ENCODE measurements at regions not wholly inside any gene's neighbourhood (a gene's known extent, or its start where the extent isn't known, plus 50 kb on each side); places are given as distances from the start of the nearest gene placed in this dataset.

GRCh38 chr5:39665328-39665727 lies 240.5 kb upstream of the DAB2 start:
- Mint-ChIP-seq H3K4me3 (no peak overlapping the region), H3K36me3 (peaks cover 1% of the 10 kb centered on the region), H3K4me1 (peaks cover 24% of the 10 kb centered on the region)

GRCh38 chr5:39662945-39663344 lies 238.2 kb upstream of the DAB2 start:
- Mint-ChIP-seq H3K4me3 (no peak overlapping the region), H3K36me3 (peaks cover 10% of the 10 kb centered on the region), H3K4me1 (peaks cover 14% of the 10 kb centered on the region), H3K27me3 (ENCODE audit: low read depth) (no peaks in the 10 kb centered on the region), H3K9me3 (peaks cover 5% of the 10 kb centered on the region), H3K27ac (no peak overlapping the region)
- DNase-seq (ENCODE audit: low spot score in 2 of 2, unreplicated experiment in 2 of 2): no peak
- TF ChIP-seq, protein P1, sequence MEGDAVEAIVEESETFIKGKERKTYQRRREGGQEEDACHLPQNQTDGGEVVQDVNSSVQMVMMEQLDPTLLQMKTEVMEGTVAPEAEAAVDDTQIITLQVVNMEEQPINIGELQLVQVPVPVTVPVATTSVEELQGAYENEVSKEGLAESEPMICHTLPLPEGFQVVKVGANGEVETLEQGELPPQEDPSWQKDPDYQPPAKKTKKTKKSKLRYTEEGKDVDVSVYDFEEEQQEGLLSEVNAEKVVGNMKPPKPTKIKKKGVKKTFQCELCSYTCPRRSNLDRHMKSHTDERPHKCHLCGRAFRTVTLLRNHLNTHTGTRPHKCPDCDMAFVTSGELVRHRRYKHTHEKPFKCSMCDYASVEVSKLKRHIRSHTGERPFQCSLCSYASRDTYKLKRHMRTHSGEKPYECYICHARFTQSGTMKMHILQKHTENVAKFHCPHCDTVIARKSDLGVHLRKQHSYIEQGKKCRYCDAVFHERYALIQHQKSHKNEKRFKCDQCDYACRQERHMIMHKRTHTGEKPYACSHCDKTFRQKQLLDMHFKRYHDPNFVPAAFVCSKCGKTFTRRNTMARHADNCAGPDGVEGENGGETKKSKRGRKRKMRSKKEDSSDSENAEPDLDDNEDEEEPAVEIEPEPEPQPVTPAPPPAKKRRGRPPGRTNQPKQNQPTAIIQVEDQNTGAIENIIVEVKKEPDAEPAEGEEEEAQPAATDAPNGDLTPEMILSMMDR (IDR thresholded peaks at IDR 0.05; ENCODE audit: unreplicated experiment): no peak

More at GRCh38 chr5:39665328-39665727, 240.5 kb upstream of the DAB2 start:
- H3K27me3 Mint-ChIP-seq (ENCODE audit: low read depth): no peaks in the 10 kb centered on the region
- H3K9me3 Mint-ChIP-seq: peaks cover 7% of the 10 kb centered on the region
- no peak overlapping the region for H3K27ac Mint-ChIP-seq
- DNase-seq (ENCODE audit: low spot score in 2 of 2, unreplicated experiment in 2 of 2): no peak
- TF ChIP-seq, protein P1 (IDR thresholded peaks at IDR 0.05; ENCODE audit: unreplicated experiment): no peak

DNA sequence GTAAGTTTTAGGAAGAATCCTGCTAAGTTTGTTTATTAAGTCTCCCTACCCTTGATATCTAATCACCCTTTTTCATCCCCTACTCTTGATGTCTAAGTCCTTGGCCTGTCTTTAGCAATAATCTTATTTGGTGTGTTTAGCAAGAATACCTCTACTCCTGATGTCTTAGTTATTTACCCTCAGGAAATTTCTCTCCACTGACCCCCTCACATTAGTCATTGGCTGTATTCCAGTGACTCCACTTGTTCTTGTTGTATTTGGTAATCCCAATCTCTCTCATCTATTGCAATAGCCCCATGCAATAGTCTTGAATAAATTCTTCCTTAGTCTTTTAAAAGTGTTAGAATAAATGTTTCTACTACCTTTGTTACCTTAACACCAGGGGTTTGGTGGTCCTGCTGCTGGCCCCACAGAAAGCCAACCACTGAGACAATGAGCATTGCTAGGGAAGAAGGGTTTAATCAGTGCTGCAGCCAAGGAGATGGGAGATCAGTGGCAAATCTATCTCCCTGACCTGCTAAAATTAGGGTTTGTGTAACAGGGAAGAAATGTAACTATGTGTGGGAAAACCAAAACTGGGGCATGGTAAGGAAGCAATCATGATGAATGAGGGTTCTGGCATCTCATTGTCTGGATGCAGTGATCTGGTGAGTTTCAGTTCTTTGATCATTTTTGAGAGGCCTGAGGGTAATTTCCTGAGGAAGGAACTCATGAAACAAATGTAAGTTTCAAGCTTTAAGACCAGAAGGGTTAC lies 236.4 kb upstream of the DAB2 start:
- TF ChIP-seq, protein P1 (IDR thresholded peaks at IDR 0.05; ENCODE audit: unreplicated experiment): no peak
- Mint-ChIP-seq H3K4me3 (no peak overlapping the region), H3K4me1 (peaks cover 29% of the 10 kb centered on the region), H3K27me3 (ENCODE audit: low read depth) (no peaks in the 10 kb centered on the region), H3K36me3 (peaks cover 9% of the 10 kb centered on the region), H3K27ac (peak overlapping the region; percentile 73), H3K9me3 (no peaks in the 10 kb centered on the region)
- no peak for DNase-seq (ENCODE audit: low spot score in 2 of 2, unreplicated experiment in 2 of 2)

DNA sequence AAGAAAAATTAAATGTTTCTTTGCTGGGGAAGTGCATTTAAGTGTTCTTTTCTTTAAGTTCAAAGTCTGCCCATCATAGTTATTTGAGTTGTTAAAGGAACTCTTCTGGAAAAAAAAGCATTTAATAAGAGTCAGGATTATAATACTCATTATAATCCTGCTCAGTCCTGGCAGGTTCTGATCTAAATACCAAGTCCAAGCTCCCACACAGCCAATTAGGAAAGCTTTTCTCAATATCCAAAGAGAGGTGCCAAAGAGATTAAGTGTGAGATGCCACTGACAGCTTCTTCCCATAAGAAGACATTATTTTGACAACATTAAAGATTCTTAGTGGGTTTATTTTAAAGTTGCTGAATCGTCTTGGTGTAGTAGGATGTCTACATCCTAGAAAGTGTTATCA lies 235.2 kb upstream of the DAB2 start:
- H3K27me3 Mint-ChIP-seq (ENCODE audit: low read depth): no peaks in the 10 kb centered on the region
- H3K27ac Mint-ChIP-seq: no peak overlapping the region
- H3K4me1 Mint-ChIP-seq: peaks cover 34% of the 10 kb centered on the region
- DNase-seq (ENCODE audit: low spot score in 2 of 2, unreplicated experiment in 2 of 2): no peak
- H3K36me3 Mint-ChIP-seq: peaks cover 9% of the 10 kb centered on the region
- TF ChIP-seq, protein P1 (IDR thresholded peaks at IDR 0.05; ENCODE audit: unreplicated experiment): no peak
- no peaks in the 10 kb centered on the region for H3K9me3 Mint-ChIP-seq
- H3K4me3 Mint-ChIP-seq: no peak overlapping the region

GRCh38 chr5:39658866-39659265 lies 234.1 kb upstream of the DAB2 start:
- Mint-ChIP-seq H3K4me3 (no peak overlapping the region), H3K27ac (no peak overlapping the region), H3K27me3 (ENCODE audit: low read depth) (no peaks in the 10 kb centered on the region), H3K36me3 (peaks cover 9% of the 10 kb centered on the region), H3K9me3 (no peaks in the 10 kb centered on the region), H3K4me1 (peaks cover 38% of the 10 kb centered on the region)
- DNase-seq (ENCODE audit: low spot score in 2 of 2, unreplicated experiment in 2 of 2): no peak
- TF ChIP-seq, protein P1 (IDR thresholded peaks at IDR 0.05; ENCODE audit: unreplicated experiment): no peak

All from mesothelial cell of epicardium (in vitro differentiated cells).